Fibroblast of the aortic adventitia (primary cell): ENCODE measurements at regions not wholly inside any gene's neighbourhood (a gene's known extent, or its start where the extent isn't known, plus 50 kb on each side); places are given as distances from the start of the nearest gene placed in this dataset.

Source experiments
- DNase-seq: peaks from one replicate; pipeline ENCODE4 v3.0.0-alpha.2; 2010; ENCODE audit warnings: low read depth
- H3K4me3 ChIP-seq: 2 replicates; pipeline ENCODE4 v1.5.1; 2011; ENCODE audit warnings: low read depth, mild to moderate bottlenecking, control low read depth, low read length, moderate library complexity
- CTCF ChIP-seq: IDR thresholded peaks from 2 replicates; pipeline ENCODE4 v1.5.1; 2011; ENCODE audit warnings: mild to moderate bottlenecking, low read length, control low read depth, inconsistent platforms; ENCODE audit not compliant: insufficient read depth

- no peak for DNase-seq
- no peak overlapping the region for H3K4me3 ChIP-seq
- TF ChIP-seq CTCF, result no peak
These were observed 260.7 kb upstream of the CSF3R start for GRCh38 chr1:36743286-36744005.

DNA sequence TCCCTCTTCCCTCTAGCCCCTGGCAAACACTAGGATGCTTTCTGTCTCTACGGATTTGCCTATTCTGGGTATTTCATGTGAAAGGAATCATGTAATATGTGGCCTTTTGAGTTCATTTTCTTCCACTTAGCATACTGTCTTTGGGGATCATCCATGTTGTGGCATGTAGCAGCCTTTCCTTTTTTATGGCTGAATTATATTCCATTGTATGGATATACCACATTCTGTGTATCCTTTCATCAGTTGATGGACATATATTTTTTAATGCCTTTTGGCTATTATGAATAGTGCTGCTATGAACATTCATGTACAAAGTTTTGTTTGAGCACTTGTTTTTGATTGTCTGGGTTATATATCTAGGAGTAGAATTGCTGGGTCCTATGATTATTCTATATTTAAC, 258.4 kb upstream of the CSF3R start:
- no peak for TF ChIP-seq CTCF
- DNase-seq, result no peak
- no peak overlapping the region for H3K4me3 ChIP-seq

- TF ChIP-seq CTCF, result no peak
- DNase-seq, result no peak
These were observed 257.7 kb upstream of the CSF3R start for GRCh38 chr1:36740446-36740845.

DNA sequence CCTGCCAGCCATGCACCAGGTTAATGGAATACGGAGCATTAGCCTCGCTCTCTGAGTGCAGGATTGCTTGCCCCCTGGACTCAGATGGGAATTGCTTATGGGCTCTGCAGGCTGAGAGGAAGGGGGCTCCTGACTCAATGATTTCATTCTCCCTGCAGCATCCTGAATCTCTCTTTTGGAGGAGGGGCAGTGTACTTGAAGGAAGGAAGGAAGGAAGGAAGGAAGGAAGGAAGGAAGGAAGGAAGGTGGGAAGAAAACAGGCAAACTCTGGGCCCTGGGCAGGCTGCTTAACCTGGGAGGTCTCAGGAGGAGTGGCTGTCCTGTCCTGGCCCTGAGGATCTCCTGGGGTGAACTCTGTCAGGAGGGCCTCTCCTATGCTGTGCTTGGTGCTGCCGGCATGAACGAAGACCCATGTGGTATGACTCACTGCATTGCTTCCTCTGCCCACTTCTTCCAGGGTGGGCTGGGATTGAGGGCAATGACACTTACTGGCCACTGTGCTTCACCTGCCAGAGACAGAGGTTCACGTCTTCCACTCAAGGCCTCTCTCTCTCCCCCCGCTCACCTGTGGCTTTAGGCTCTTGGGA, 257.1 kb upstream of the CSF3R start:
- H3K4me3 ChIP-seq, result no peak overlapping the region
- TF ChIP-seq CTCF, result no peak
- DNase-seq, result no peak

More at GRCh38 chr1:36740446-36740845, 257.7 kb upstream of the CSF3R start:
- no peak overlapping the region for H3K4me3 ChIP-seq

GRCh38 chr1:36738245-36738644, 255.5 kb upstream of the CSF3R start:
- no peak for TF ChIP-seq CTCF
- no peak overlapping the region for H3K4me3 ChIP-seq
- DNase-seq, result no peak

DNA sequence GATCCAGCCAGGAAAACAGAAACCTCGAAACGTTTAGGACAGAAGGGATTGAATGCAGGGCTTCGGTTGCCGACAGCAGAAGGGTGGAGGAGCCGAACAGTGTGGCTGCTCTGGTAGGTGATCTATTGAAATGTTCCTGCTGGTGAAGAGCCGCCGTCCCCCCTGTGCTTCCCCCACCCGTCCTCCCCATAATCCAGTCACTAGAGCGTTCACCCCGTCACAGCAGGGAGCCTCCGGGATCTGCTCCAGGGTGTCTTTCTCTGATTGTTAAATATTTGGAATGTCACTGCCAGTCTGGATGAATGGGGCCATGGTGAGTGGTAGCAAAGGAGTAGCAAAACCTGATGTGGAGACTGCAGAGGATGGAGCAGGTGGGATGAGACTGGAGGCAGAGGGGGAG, 255.1 kb upstream of the CSF3R start:
- TF ChIP-seq CTCF, result no peak
- DNase-seq, result no peak

More for the DNA sequence above, 255.1 kb upstream of the CSF3R start:
- H3K4me3 ChIP-seq, result no peak overlapping the region
